CD4-positive, alpha-beta T cell (primary cell): ENCODE measurements at regions not wholly inside any gene's neighbourhood (a gene's known extent, or its start where the extent isn't known, plus 50 kb on each side); places are given as distances from the start of the nearest gene placed in this dataset.

ENCODE experiments used
- ATAC-seq: fragments of 200-7000 bp; cut with Tn5 transposase; one replicate; pipeline ENCODE4 v1.10.0; 2022; ENCODE audit warnings: mild to moderate bottlenecking; ENCODE audit not compliant: poor library complexity
- CTCF ChIA-PET: fragments of 350-600 bp; sonication (Branson Sonifier 250); formaldehyde crosslinking; loops from one replicate; lab custom pipeline; 2021; ENCODE audit warnings: antibody characterized with exemption, inconsistent platforms; lab: Charles Lee
- POLR2A ChIA-PET: fragments of 350-600 bp; sonication (Branson Sonifier 250); formaldehyde crosslinking; loops from one replicate; lab custom pipeline; 2021; ENCODE audit warnings: antibody characterized with exemption, inconsistent platforms; lab: Charles Lee
- DNase-seq, 14 experiments: peaks; one replicate each; pipeline ENCODE4 v3.0.0-alpha.2; 2013 to 2020; ENCODE audit warnings: mixed read lengths in 2 of 14
- H3K27ac ChIP-seq, 2 donors: one replicate each; pipeline versions ENCODE4 v1.5.1 to v1.7.0; 2013; ENCODE audit warnings: low read length in 2 of 2, low read depth in 1 of 2, mild to moderate bottlenecking in 1 of 2
- H3K27me3 ChIP-seq, 2 experiments: 1 replicate in 1 of 2; 2 replicates in 1 of 2; pipeline versions ENCODE4 v1.6.1 to v1.7.0; 2013; ENCODE audit warnings: low read length in 2 of 2, control low read depth in 1 of 2, mild to moderate bottlenecking in 1 of 2, moderate library complexity in 1 of 2; ENCODE audit not compliant: insufficient read depth in 2 of 2, control insufficient read depth in 1 of 2
- H3K36me3 ChIP-seq: one replicate; pipeline ENCODE4 v1.6.1; 2013; ENCODE audit warnings: low read length, control low read depth; ENCODE audit not compliant: insufficient read depth
- H3K4me1 ChIP-seq: one replicate; pipeline ENCODE4 v1.6.1; 2013; ENCODE audit warnings: low read length, control low read depth; ENCODE audit not compliant: insufficient read depth
- H3K4me3 ChIP-seq: one replicate; pipeline ENCODE4 v1.5.1; 2013; ENCODE audit warnings: mild to moderate bottlenecking, low read length, moderate library complexity
- H3K9me3 ChIP-seq, 2 experiments: 1 replicate in 1 of 2; 2 replicates in 1 of 2; pipeline versions ENCODE4 v1.6.1 to v1.7.0; 2013; ENCODE audit warnings: low read length in 2 of 2, mild to moderate bottlenecking in 2 of 2, control low read depth in 1 of 2, moderate library complexity in 1 of 2; ENCODE audit not compliant: control insufficient read depth in 1 of 2, insufficient read depth in 1 of 2
- H3K27ac Mint-ChIP-seq: one replicate; pipeline ENCODE4 v1.8.0; 2020; ENCODE audit warnings: mixed read lengths
- H3K27me3 Mint-ChIP-seq: one replicate; pipeline ENCODE4 v1.8.0; 2021; ENCODE audit warnings: mixed read lengths
- H3K36me3 Mint-ChIP-seq: one replicate; pipeline ENCODE4 v1.8.0; 2021; ENCODE audit warnings: low read depth, mixed read lengths
- H3K4me1 Mint-ChIP-seq: one replicate; pipeline ENCODE4 v1.8.0; 2021; ENCODE audit warnings: low read depth, mixed read lengths
- H3K4me3 Mint-ChIP-seq: one replicate; pipeline ENCODE4 v1.8.0; 2020; ENCODE audit warnings: mild to moderate bottlenecking, mixed read lengths
- H3K9me3 Mint-ChIP-seq: one replicate; pipeline ENCODE4 v1.8.0; 2020; ENCODE audit warnings: mixed read lengths
- intact Hi-C, 2 experiments: fragments of 100-400 bp; cut with DNase I in 1 of 2; cut with micrococcal nuclease in 1 of 2; formaldehyde crosslinking; loops; one replicate each; pipeline versions ENCODE4 v1.15.1 to v1.9.0; 2023 to 2025; cut with DNase I, micrococcal nuclease
- TF ChIP-seq, protein P1 (sequence below): fragments of 200-600 bp; IDR thresholded peaks from one replicate; pipeline ENCODE4 v1.8.0; 2022; ENCODE audit warnings: antibody characterized with exemption, mild to moderate bottlenecking

DNA sequence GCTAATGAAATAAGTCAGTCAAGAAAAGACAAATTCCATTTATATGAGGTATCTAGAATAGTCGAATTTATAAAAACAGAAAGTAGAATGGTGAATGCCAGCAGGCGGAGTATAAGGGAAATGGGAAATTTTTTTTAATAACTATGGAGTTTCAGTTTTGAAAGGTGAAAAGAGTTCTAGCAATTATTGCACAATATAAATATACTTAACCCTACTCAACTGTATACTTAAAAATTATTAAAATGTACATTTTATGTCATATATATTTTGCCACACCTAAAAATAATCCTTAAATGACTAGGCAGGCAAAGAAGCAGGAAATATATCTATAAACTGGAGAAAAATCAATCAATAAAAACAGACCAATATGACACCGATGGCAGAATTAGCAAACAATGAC lies 196.5 kb upstream of the UBASH3B start:
- TF ChIP-seq, protein P1, sequence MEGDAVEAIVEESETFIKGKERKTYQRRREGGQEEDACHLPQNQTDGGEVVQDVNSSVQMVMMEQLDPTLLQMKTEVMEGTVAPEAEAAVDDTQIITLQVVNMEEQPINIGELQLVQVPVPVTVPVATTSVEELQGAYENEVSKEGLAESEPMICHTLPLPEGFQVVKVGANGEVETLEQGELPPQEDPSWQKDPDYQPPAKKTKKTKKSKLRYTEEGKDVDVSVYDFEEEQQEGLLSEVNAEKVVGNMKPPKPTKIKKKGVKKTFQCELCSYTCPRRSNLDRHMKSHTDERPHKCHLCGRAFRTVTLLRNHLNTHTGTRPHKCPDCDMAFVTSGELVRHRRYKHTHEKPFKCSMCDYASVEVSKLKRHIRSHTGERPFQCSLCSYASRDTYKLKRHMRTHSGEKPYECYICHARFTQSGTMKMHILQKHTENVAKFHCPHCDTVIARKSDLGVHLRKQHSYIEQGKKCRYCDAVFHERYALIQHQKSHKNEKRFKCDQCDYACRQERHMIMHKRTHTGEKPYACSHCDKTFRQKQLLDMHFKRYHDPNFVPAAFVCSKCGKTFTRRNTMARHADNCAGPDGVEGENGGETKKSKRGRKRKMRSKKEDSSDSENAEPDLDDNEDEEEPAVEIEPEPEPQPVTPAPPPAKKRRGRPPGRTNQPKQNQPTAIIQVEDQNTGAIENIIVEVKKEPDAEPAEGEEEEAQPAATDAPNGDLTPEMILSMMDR = no peak
- Mint-ChIP-seq H3K9me3 (peaks cover 22% of the 10 kb centered on the region), H3K4me1 (no peaks in the 10 kb centered on the region), H3K27ac (no peak overlapping the region), H3K36me3 (no peaks in the 10 kb centered on the region), H3K27me3 (peaks cover 18% of the 10 kb centered on the region), H3K4me3 (no peak overlapping the region)
- ChIA-PET CTCF (no interaction called here), POLR2A (no interaction called here)
- Histone ChIP-seq H3K9me3 (peaks cover 14 to 18% of the 10 kb centered on the region in 2 experiments), H3K27ac (no peak overlapping the region), H3K36me3 (no peaks in the 10 kb centered on the region), H3K4me1 (no peaks in the 10 kb centered on the region), H3K4me3 (no peak overlapping the region), H3K27me3 (no peaks in the 10 kb centered on the region)
- intact Hi-C loops = no loop called here
- no peak for ATAC-seq
- no peak for DNase-seq

DNA sequence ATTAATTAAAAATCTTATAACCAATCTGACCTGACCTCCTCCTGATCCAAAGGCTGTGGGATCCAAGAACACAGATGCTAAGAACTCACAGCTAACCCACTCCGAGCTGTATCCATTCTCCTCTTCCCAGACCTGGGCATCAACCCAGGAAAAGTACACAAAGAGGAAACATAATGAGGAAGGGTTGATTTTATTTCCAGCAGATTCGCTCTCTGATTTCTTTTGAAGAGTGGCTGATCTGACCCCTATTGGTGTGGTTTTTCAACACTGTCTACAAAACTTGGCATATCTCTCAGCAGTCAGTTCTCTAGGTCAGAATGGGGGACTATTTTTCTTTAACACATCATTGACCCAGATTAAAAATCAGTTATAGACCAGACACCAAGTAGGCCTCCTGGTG lies 201.9 kb upstream of the UBASH3B start:
- TF ChIP-seq, protein P1 = no peak
- peaks cover 6% of the 10 kb centered on the region for H3K9me3 Mint-ChIP-seq
- no peak for DNase-seq

DNA sequence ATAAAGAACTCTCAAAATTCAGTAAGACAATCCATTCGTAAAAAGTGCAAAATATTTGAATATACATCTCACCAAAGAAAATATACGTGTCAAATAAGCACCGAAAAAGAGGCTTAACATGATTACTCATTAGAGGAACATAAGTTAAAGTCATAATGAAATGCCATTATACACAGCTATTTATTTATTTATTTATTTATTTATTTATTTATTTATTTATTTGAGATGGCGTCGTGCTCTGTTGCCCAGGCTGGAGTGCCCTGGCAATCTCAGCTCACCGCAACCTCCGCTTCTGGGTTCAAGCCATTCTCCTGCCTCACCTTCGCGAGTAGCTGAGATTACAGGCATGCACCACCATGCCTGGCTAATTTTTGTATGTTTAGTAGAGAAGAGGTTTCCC lies 203.6 kb upstream of the UBASH3B start:
- DNase-seq (no peak), ATAC-seq (no peak)
- H3K27ac Mint-ChIP-seq = no peak overlapping the region
- Histone ChIP-seq H3K36me3 (no peaks in the 10 kb centered on the region), H3K27ac (no peak overlapping the region), H3K9me3 (peaks cover 0 to 6% of the 10 kb centered on the region in 2 experiments), H3K4me3 (no peak overlapping the region), H3K4me1 (no peaks in the 10 kb centered on the region), H3K27me3 (peaks cover 0 to 3% of the 10 kb centered on the region in 2 experiments)
- no peaks in the 10 kb centered on the region for H3K4me1 Mint-ChIP-seq
- H3K27me3 Mint-ChIP-seq = peaks cover 48% of the 10 kb centered on the region
- ChIA-PET POLR2A (no interaction called here), CTCF (no interaction called here)
- no peak overlapping the region for H3K4me3 Mint-ChIP-seq
- intact Hi-C loops = no loop called here
- TF ChIP-seq, protein P1 = no peak
- no peaks in the 10 kb centered on the region for H3K36me3 Mint-ChIP-seq
- H3K9me3 Mint-ChIP-seq = peaks cover 3% of the 10 kb centered on the region

More for the DNA sequence above, 201.9 kb upstream of the UBASH3B start:
- ChIA-PET POLR2A (no interaction called here), CTCF (no interaction called here)
- no peak for ATAC-seq
- no peak overlapping the region for H3K4me3 Mint-ChIP-seq
- peaks cover 35% of the 10 kb centered on the region for H3K27me3 Mint-ChIP-seq
- no peak overlapping the region for H3K27ac Mint-ChIP-seq
- H3K4me1 Mint-ChIP-seq = no peaks in the 10 kb centered on the region
- intact Hi-C loops = no loop called here
- H3K27ac ChIP-seq = no peak overlapping the region
- no peaks in the 10 kb centered on the region for H3K36me3 Mint-ChIP-seq
- H3K36me3 ChIP-seq = no peaks in the 10 kb centered on the region
- no peaks in the 10 kb centered on the region for H3K4me1 ChIP-seq
- H3K4me3 ChIP-seq = no peak overlapping the region
- peaks cover 7 to 8% of the 10 kb centered on the region in 2 experiments for H3K9me3 ChIP-seq
- no peaks in the 10 kb centered on the region for H3K27me3 ChIP-seq
